ENCODE measurements at regions not wholly inside any gene's neighbourhood (a gene's known extent, or its start where the extent isn't known, plus 50 kb on each side); places are given as distances from the start of the nearest gene placed in this dataset.

- TF ChIP-seq CTCF (IDR thresholded peaks at IDR 0.05) (no peak), ZFX (IDR thresholded peaks at IDR 0.05; ENCODE audit: borderline replicate concordance) (no peak)
These were observed 397.8 kb downstream of the FUT8 start for GRCh38 chr14:65810322-65810721.

Measured in 22Rv1 (cell line).